Smooth muscle cell (in vitro differentiated cells): ENCODE measurements at regions not wholly inside any gene's neighbourhood (a gene's known extent, or its start where the extent isn't known, plus 50 kb on each side); places are given as distances from the start of the nearest gene placed in this dataset.

ENCODE experiments used
- DNase-seq: peaks from one replicate; lab custom pipeline; 2025; ENCODE audit not compliant: unreplicated experiment; lab: John Stamatoyannopoulos, UW
- H2AFZ ChIP-seq: fragments of 200-600 bp; sonication (generic); 2 replicates; pipeline ENCODE4 v1.6.0; 2016; ENCODE audit warnings: antibody characterized with exemption, low read depth, mild to moderate bottlenecking
- H3F3A ChIP-seq: fragments of 200-600 bp; sonication (generic); 2 replicates; pipeline ENCODE4 v1.6.0; 2017; ENCODE audit warnings: antibody characterized with exemption, low read depth
- H3K27ac ChIP-seq: fragments of 200-600 bp; sonication (generic); 2 replicates; pipeline ENCODE4 v1.5.1; 2016; ENCODE audit warnings: low read depth, mild to moderate bottlenecking
- H3K27me3 ChIP-seq: fragments of 200-600 bp; sonication (generic); 2 replicates; pipeline ENCODE4 v1.6.1; 2016; ENCODE audit warnings: low read depth, mild to moderate bottlenecking
- H3K36me3 ChIP-seq: fragments of 200-600 bp; sonication (generic); 2 replicates; pipeline ENCODE4 v1.5.1; 2016; ENCODE audit warnings: low read depth
- H3K4me1 ChIP-seq: fragments of 200-600 bp; sonication (generic); 2 replicates; pipeline ENCODE4 v1.5.1; 2016; ENCODE audit warnings: low read depth
- H3K4me2 ChIP-seq: fragments of 200-600 bp; sonication (generic); 2 replicates; pipeline ENCODE4 v1.6.0; 2016; ENCODE audit warnings: mild to moderate bottlenecking
- H3K4me3 ChIP-seq: fragments of 200-600 bp; sonication (generic); 2 replicates; pipeline ENCODE4 v1.5.1; 2016; ENCODE audit warnings: mild to moderate bottlenecking
- H3K79me2 ChIP-seq: fragments of 200-600 bp; sonication (generic); 2 replicates; pipeline ENCODE4 v1.6.0; 2016; ENCODE audit warnings: low read depth, mild to moderate bottlenecking
- H3K9ac ChIP-seq: fragments of 200-600 bp; sonication (generic); 2 replicates; pipeline ENCODE4 v1.6.0; 2016; ENCODE audit warnings: low read depth
- H3K9me3 ChIP-seq: fragments of 200-600 bp; sonication (generic); replicated peaks from 2 replicates; pipeline ENCODE4 v1.5.1; 2016; ENCODE audit warnings: low read depth
- H4K20me1 ChIP-seq: fragments of 200-600 bp; sonication (generic); 2 replicates; pipeline ENCODE4 v1.6.0; 2016; ENCODE audit warnings: low read depth
- CTCF ChIP-seq: fragments of 200-600 bp; sonication (generic); IDR thresholded peaks from 2 replicates; pipeline ENCODE4 v1.5.1; 2017; ENCODE audit warnings: borderline replicate concordance, mild to moderate bottlenecking, antibody characterized with exemption; ENCODE audit not compliant: insufficient read depth, poor library complexity, severe bottlenecking
- WGBS: methylation state at CpG from one replicate; pipeline ENCODE4 v1.1.7; 2016; ENCODE audit warnings: low lambda C conversion rate; 5-methylcytosine and 5-hydroxymethylcytosine counted together

- H3K4me3 ChIP-seq = no peak overlapping the region
- no peaks in the 10 kb centered on the region for H3K4me1 ChIP-seq
- no peaks in the 10 kb centered on the region for H3F3A ChIP-seq
- DNase-seq = no peak
- no peaks in the 10 kb centered on the region for H3K27me3 ChIP-seq
- no peak overlapping the region for H3K4me2 ChIP-seq
- no peaks in the 10 kb centered on the region for H4K20me1 ChIP-seq
- H3K27ac ChIP-seq = no peak overlapping the region
- no peaks in the 10 kb centered on the region for H3K9me3 ChIP-seq
- no peaks in the 10 kb centered on the region for H3K79me2 ChIP-seq
- WGBS = 27% methylated on average over 3 of the region's 3 CpGs
- H3K9ac ChIP-seq = no peak overlapping the region
- peak overlapping the region; percentile 37 for H2AFZ ChIP-seq
- H3K36me3 ChIP-seq = no peaks in the 10 kb centered on the region
- no peak for TF ChIP-seq CTCF
These were observed 426.5 kb upstream of the AKR1E2 start for GRCh38 chr10:4399556-4399955.

- no peaks in the 10 kb centered on the region for H3K36me3 ChIP-seq
- no peaks in the 10 kb centered on the region for H3K4me1 ChIP-seq
- H3F3A ChIP-seq = no peaks in the 10 kb centered on the region
- no peak for DNase-seq
- H3K79me2 ChIP-seq = no peaks in the 10 kb centered on the region
- H4K20me1 ChIP-seq = no peaks in the 10 kb centered on the region
- H2AFZ ChIP-seq = no peak overlapping the region
- H3K9me3 ChIP-seq = no peaks in the 10 kb centered on the region
- H3K4me2 ChIP-seq = no peak overlapping the region
- no peak overlapping the region for H3K9ac ChIP-seq
- TF ChIP-seq CTCF = no peak
- WGBS = over 99% methylated on average over 3 of the region's 3 CpGs
- no peak overlapping the region for H3K4me3 ChIP-seq
- no peak overlapping the region for H3K27ac ChIP-seq
- no peaks in the 10 kb centered on the region for H3K27me3 ChIP-seq
These were observed 427.4 kb upstream of the AKR1E2 start for GRCh38 chr10:4398602-4399001.

GRCh38 chr10:4397337-4397736 is 428.7 kb upstream of the AKR1E2 start:
- DNase-seq = no peak
- Histone ChIP-seq H3K4me3 (no peak overlapping the region), H3F3A (no peaks in the 10 kb centered on the region), H3K9me3 (no peaks in the 10 kb centered on the region), H2AFZ (no peak overlapping the region), H3K4me1 (no peaks in the 10 kb centered on the region), H3K27me3 (no peaks in the 10 kb centered on the region), H4K20me1 (no peaks in the 10 kb centered on the region), H3K27ac (no peak overlapping the region), H3K36me3 (no peaks in the 10 kb centered on the region), H3K79me2 (no peaks in the 10 kb centered on the region), H3K9ac (no peak overlapping the region), H3K4me2 (no peak overlapping the region)
- TF ChIP-seq CTCF = no peak
- WGBS = 90% methylated on average over 3 of the region's 3 CpGs

- H3K36me3 ChIP-seq = no peaks in the 10 kb centered on the region
- WGBS = 96% methylated on average over 9 of the region's 9 CpGs
- H4K20me1 ChIP-seq = no peaks in the 10 kb centered on the region
- no peak overlapping the region for H3K27ac ChIP-seq
- no peaks in the 10 kb centered on the region for H3F3A ChIP-seq
- no peak for DNase-seq
- no peak overlapping the region for H2AFZ ChIP-seq
- H3K79me2 ChIP-seq = no peaks in the 10 kb centered on the region
- H3K4me2 ChIP-seq = no peak overlapping the region
- no peak overlapping the region for H3K9ac ChIP-seq
- H3K4me1 ChIP-seq = no peaks in the 10 kb centered on the region
- no peaks in the 10 kb centered on the region for H3K27me3 ChIP-seq
- no peaks in the 10 kb centered on the region for H3K9me3 ChIP-seq
- no peak overlapping the region for H3K4me3 ChIP-seq
- no peak for TF ChIP-seq CTCF
These were observed 429.4 kb upstream of the AKR1E2 start for GRCh38 chr10:4396401-4397283.
